Thyroid gland (tissue), 4 donors: ENCODE measurements at regions not wholly inside any gene's neighbourhood (a gene's known extent, or its start where the extent isn't known, plus 50 kb on each side); places are given as distances from the start of the nearest gene placed in this dataset.

Experiments
- POLR2A ChIP-seq, 2 donors: fragments of 450-650 bp; IDR thresholded peaks; one replicate each; pipeline ENCODE4 v1.6.1; 2017; ENCODE audit warnings: antibody characterized with exemption in 2 of 2, mild to moderate bottlenecking in 2 of 2, moderate library complexity in 1 of 2
- TF ChIP-seq, protein P1 (sequence below), 6 experiments: fragments of 200-600 bp in 3 of 6; fragments of 450-650 bp in 3 of 6; sonication (generic) in 3 of 6; IDR thresholded peaks; one replicate each; pipeline ENCODE4 v1.5.1; 2016 to 2019; ENCODE audit warnings: antibody characterized with exemption in 6 of 6, mild to moderate bottlenecking in 2 of 6, inconsistent platforms in 1 of 6, moderate library complexity in 1 of 6

DNA sequence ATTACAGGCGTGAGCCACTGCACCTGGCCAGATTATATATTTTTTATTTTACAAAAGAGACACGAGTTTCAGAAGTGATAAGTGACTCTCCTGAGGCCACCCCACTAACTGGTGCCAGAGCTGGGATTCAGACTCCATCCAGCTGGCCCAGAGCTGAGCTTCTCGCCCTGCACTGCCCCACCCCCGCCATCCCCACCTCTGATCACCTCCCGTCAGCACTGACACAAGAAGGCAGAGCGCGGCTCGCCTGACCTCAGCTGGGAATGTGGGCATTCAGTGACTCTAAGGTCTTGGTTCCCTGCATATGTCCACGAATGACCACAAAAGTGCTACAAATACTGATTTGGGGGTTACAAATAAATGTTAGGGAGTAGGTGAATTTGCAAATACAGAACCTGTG is 56.1 kb upstream of the GALNT15 start:
- TF ChIP-seq, protein P1, sequence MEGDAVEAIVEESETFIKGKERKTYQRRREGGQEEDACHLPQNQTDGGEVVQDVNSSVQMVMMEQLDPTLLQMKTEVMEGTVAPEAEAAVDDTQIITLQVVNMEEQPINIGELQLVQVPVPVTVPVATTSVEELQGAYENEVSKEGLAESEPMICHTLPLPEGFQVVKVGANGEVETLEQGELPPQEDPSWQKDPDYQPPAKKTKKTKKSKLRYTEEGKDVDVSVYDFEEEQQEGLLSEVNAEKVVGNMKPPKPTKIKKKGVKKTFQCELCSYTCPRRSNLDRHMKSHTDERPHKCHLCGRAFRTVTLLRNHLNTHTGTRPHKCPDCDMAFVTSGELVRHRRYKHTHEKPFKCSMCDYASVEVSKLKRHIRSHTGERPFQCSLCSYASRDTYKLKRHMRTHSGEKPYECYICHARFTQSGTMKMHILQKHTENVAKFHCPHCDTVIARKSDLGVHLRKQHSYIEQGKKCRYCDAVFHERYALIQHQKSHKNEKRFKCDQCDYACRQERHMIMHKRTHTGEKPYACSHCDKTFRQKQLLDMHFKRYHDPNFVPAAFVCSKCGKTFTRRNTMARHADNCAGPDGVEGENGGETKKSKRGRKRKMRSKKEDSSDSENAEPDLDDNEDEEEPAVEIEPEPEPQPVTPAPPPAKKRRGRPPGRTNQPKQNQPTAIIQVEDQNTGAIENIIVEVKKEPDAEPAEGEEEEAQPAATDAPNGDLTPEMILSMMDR (IDR thresholded peaks at IDR 0.05), result no peak
- no peak for TF ChIP-seq POLR2A (IDR thresholded peaks at IDR 0.05)
